GM18499 (cell line): ENCODE measurements at regions not wholly inside any gene's neighbourhood (a gene's known extent, or its start where the extent isn't known, plus 50 kb on each side); places are given as distances from the start of the nearest gene placed in this dataset.

ENCODE experiments used
- ATAC-seq: cut with Tn5 transposase; IDR thresholded peaks from one replicate; pipeline ENCODE4 v1.9.1; 2021; ENCODE audit warnings: moderate number of reproducible peaks; ENCODE audit not compliant: insufficient read depth, unreplicated experiment

- ATAC-seq: no peak
These were observed 265.0 kb downstream of the KIF4B start for GRCh38 chr5:155278532-155278931.

DNA sequence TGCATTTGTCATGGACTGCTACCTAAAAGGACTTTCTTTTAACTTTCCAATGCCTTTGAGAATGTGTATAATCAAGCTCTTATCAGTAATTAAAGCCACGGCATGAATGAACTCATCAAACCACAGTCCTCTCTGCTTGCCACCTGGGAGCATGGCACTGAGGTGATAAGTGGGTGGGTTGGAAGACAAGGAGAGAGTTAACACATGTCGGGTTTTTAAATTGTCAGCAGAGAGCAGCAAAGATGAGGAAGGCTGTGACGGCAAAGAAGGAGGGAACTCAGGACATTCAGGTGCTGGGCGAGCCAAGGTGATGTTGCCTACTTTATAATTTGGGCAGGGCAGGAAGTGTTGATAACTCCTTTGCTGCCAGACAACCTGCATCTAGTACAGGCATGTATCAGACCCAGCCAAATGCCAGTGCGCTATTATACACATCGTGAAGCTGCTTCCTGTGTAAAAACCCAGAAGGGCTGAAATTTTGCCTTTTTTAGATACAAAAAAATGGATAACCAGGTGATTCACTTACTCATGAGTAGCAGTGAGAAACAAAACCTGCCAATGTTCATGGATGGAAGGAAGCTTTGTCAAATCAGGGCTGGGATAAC is 269.1 kb downstream of the KIF4B start:
- ATAC-seq: no peak

GRCh38 chr5:155285706-155286105 is 272.2 kb downstream of the KIF4B start:
- ATAC-seq: no peak

DNA sequence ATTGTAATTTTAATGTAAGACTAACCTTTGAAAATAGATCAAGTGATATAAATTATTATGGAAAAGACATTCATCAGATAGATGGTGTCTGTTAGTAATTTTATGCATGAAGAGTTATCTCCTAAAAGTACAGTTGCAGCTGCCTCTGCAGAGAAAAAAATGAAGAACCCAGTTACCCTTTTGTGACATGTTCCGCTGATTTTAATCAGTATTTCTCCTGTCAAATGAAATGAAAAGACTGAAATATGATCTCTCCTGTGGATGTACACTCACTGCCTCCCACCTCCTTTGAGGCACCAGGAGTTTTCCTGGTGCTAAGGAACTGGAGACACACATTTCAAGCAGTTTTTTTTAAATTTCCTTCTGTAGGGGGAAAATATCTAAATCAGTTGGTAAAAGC is 277.4 kb downstream of the KIF4B start:
- ATAC-seq: no peak

GRCh38 chr5:155293605-155294178 is 280.1 kb downstream of the KIF4B start:
- no peak for ATAC-seq

GRCh38 chr5:155295111-155295510 is 281.6 kb downstream of the KIF4B start:
- ATAC-seq: no peak

DNA sequence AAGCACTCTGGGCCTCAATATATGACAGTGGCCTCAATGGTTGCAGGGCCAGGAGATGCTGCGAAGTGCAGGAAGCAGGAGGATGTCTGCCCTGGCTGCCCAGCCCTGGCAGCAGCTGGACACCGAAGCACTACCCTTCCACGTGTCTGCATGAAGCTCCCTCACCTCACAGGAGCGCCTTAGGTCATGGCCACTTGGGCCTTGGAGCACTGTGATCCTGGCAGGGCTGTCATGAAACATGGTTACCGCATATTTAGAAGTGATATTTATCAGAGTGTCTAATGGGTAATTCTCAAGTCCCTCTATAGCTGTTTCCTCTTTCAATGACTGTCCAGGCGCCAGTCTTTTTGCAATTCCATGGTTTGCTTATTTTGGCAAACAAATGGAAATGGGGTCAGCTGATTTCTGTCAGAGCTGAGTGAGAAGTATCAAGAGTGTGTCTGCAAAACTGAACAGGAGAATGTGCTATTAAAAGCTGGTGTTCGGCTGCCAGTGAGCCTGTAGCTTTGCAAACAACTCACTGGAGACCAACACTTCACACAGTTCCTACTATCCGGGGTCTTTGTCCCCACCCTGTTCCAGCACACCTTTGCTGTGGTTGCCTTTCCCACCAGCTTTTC is 285.9 kb downstream of the KIF4B start:
- ATAC-seq: no peak

GRCh38 chr5:155303120-155303519 is 289.6 kb downstream of the KIF4B start:
- no peak for ATAC-seq

GRCh38 chr5:155307229-155307628 is 293.7 kb downstream of the KIF4B start:
- no peak for ATAC-seq

DNA sequence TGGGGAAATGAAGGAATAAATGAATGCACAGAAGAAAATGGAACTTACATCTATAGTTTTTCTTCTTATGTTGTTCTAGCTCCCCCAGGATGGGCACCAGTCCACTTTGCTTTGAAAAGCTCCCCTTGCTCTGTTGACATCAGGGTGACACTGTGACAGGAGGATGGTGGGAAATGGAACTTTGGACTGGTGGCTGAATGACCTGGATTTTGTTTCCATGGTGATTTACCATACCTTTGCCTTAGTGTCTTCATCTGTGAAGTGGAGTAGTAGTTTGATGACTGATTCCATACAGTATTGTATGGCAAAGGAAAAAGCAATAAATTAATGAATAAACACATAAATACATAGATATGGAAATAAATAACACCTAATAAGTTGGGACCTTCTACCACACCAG is 294.7 kb downstream of the KIF4B start:
- ATAC-seq: no peak

DNA sequence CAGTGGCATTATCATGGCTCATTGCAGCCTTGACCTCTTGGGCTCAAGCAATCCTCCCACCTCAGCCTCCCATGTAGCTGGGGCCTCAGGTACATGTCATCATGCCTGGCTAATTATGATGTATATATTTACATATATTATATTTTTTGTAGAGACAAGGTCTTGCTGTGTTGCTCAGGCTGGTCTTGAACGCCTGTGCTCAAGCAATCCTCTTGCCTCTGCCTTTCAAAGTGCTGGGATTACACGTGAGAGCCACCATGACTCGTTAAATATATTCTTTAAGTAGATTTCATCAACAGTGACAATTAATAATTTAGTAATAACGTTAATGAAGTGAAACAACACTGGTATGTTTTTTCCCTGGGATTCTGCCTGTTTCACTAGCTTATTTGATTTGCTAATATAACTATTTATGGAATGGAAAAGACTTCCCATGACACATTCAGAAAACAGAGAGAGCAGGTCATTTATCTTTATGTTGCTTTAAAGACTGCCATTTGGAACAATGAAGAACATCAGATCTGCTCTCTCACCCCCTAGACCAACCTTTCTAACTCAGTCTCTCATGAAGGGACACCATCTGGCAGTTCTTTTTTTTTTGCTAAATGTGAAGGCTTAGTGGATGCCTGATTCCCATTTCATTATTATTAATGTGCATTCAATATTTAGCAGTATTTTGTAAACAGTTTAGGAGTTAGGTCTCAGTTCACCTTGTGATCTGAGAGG is 295.6 kb downstream of the KIF4B start:
- ATAC-seq: no peak

DNA sequence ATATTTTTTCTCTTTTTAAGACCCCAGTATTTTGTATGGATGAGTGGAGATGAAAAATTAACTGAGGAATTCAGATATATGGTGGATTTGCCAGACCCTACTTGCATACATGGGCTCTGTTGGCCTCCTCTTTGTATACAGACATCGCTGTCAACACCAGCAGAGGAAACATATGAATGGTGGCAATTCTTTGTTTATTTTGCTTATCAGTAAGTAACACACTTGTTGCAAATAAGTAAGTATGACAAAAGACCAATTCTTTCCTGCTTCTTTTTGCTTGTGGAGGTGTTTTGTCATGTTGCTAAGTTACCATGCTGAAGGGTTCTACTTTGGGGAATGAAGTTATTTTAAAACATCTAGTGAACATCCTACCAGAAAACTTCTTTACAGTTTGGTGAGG is 298.2 kb downstream of the KIF4B start:
- no peak for ATAC-seq

DNA sequence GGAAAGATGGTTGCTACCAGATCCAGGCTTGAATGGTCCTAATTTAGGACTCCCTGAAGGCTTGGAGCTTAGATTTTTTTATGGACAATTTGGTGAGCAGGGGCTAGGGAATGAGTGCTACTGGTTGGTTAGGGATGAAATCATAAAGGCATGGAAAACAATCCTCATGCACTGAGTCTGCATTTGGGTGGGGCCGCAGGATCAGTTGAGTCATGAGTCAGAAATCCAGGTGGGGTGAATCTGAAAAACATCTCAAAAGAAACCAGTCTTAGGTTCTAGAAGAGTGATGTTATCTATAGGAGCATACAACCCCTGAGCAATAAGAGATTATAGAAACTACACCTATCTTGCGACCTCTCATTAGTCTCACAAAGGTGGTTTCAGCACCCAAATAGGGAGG is 300.0 kb downstream of the KIF4B start:
- ATAC-seq: no peak

GRCh38 chr5:155316070-155316714 is 302.6 kb downstream of the KIF4B start:
- no peak for ATAC-seq

GRCh38 chr5:155332618-155333017 is 319.1 kb downstream of the KIF4B start:
- ATAC-seq: peak; percentile 91

DNA sequence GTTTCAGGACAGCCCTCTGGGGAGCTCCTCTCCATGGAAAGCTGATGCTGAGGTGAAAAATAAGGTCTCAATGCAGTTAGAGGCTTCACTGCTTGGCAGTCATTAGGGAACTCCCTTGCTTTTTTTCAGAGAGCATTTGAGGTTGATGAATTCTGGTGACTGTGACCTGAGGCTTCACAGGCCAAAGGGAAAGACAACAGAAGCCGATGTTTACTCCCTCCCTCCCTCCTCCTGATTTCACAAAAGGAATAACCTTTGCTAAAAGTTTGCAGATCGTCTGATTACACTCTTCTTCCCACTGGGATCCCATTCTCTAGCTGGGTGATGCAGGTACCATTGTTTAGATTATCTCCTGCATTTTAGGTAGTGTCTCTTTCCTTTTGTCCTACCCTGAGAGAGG is 329.4 kb downstream of the KIF4B start:
- ATAC-seq: no peak

- no peak for ATAC-seq
These were observed 329.9 kb downstream of the KIF4B start for GRCh38 chr5:155343468-155343867.

GRCh38 chr5:155353231-155353630 is 339.7 kb downstream of the KIF4B start:
- ATAC-seq: no peak

GRCh38 chr5:155366096-155366495 is 352.5 kb downstream of the KIF4B start:
- ATAC-seq: no peak

DNA sequence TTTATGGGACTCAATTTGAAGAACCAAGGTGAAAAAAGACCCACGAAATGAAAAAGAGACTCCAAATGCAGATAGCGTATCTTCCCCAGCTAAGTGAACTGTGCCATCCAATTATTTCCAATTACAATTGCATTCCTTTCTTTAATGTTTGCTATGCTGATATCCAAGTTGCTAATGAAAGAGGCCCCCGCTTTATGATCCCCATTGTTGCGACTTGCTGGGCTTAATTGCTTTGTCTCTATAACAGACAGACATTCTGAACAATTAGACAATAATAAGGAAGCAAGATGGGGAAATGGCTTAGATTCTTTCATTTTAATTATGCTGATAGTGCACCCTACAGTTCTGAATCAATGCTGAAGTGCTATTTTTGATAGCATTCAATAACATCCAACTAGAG is 354.3 kb downstream of the KIF4B start:
- no peak for ATAC-seq

DNA sequence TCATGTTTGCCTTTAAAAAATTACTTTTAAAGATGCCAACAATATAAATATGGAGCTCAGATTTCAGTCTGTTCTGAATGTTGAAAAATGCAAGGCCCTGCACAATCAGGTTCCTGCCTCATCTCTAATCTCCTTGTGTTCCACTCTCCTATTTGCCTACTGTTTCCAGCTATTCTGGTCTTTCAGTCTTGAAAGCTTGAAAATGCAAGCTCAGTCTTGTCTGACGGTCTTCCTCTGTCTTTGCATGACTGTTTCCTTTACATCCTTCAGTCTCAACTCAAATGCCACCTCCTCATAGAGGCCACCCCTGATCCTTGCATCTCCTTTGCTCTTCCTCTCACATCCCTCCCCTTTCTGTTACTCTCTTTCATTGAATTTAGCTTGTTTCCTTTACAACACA is 354.9 kb downstream of the KIF4B start:
- ATAC-seq: no peak
